ENCODE measurements at regions not wholly inside any gene's neighbourhood (a gene's known extent, or its start where the extent isn't known, plus 50 kb on each side); places are given as distances from the start of the nearest gene placed in this dataset.

DNA sequence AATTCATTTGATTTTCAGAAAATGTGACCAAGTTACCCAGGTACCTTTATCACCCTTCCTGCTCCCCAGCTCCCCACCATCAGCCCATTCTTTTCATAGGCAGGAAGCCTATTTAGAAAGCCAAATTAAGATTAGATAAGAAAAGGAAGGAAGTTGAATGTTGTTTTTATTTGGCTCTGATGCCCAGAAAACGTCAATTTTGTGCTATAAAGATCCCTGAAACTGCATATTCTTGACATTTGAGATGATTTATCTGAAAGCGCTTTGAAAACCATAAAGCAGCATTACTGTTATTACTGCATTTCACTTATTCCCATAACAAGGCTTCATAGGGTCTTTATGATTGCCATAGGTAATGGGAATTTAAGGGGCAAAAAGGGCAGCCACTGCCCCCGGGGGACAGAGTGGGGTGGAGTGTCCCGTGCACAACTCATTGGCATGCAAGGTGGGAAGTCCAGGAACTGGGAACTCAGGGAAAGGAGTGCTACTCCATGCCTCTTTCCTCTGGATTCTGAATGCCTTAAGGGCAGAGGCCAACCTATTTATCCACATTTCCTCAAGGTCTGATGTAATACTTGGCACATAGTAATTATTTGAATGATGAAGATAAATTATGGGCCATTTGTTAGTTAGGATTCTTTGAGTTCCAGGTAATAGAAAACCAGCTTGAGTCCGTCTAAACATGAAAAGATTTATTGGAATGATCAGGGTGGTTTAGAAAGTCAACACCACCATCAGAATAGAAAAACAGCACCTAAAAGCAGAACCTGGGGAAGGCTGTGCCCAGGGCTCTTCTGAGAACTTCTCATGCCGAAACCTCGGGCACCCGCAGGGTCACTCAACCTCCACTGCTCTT is 100.6 kb upstream of the ELMO1 start:
- TF ChIP-seq, protein P1, sequence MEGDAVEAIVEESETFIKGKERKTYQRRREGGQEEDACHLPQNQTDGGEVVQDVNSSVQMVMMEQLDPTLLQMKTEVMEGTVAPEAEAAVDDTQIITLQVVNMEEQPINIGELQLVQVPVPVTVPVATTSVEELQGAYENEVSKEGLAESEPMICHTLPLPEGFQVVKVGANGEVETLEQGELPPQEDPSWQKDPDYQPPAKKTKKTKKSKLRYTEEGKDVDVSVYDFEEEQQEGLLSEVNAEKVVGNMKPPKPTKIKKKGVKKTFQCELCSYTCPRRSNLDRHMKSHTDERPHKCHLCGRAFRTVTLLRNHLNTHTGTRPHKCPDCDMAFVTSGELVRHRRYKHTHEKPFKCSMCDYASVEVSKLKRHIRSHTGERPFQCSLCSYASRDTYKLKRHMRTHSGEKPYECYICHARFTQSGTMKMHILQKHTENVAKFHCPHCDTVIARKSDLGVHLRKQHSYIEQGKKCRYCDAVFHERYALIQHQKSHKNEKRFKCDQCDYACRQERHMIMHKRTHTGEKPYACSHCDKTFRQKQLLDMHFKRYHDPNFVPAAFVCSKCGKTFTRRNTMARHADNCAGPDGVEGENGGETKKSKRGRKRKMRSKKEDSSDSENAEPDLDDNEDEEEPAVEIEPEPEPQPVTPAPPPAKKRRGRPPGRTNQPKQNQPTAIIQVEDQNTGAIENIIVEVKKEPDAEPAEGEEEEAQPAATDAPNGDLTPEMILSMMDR (IDR thresholded peaks at IDR 0.05) = no peak
- no peak for TF ChIP-seq POLR2A (IDR thresholded peaks at IDR 0.05)

Data from Peyer's patch (tissue), 4 donors.